ENCODE measurements at regions not wholly inside any gene's neighbourhood (a gene's known extent, or its start where the extent isn't known, plus 50 kb on each side); places are given as distances from the start of the nearest gene placed in this dataset.
"Not testable (repeated sequence)": the region's sequence is repeated elsewhere in the genome, so short reads cannot be mapped to it uniquely, and the experiment has no call there.

GRCh38 chr2:120638450-120638849 lies 97.2 kb upstream of the GLI2 start:
- no peak for DNase-seq

GRCh38 chr2:120641366-120641771 lies 94.3 kb upstream of the GLI2 start:
- no peak for DNase-seq

GRCh38 chr2:120642646-120643045 lies 93.0 kb upstream of the GLI2 start:
- no peak for DNase-seq

GRCh38 chr2:120646994-120647393 lies 88.7 kb upstream of the GLI2 start:
- DNase-seq: no peak

- DNase-seq: no peak
Measured at GRCh38 chr2:120647487-120647886, 88.2 kb upstream of the GLI2 start.

- DNase-seq: not testable (repeated sequence)
Measured at GRCh38 chr2:120649381-120649780, 86.3 kb upstream of the GLI2 start.

GRCh38 chr2:120650022-120650644 lies 85.5 kb upstream of the GLI2 start:
- no peak for DNase-seq

- DNase-seq: no peak
Measured at GRCh38 chr2:120651818-120652217, 83.8 kb upstream of the GLI2 start.

GRCh38 chr2:120653046-120653445 lies 82.6 kb upstream of the GLI2 start:
- DNase-seq: no peak

- DNase-seq: no peak
Measured at GRCh38 chr2:120653871-120654270, 81.8 kb upstream of the GLI2 start.

GRCh38 chr2:120654381-120655134 lies 81.1 kb upstream of the GLI2 start:
- no peak for DNase-seq

- DNase-seq: no peak
Measured at GRCh38 chr2:120656273-120656950, 79.3 kb upstream of the GLI2 start.

- DNase-seq: no peak
Measured at GRCh38 chr2:120658042-120658769, 77.5 kb upstream of the GLI2 start.

GRCh38 chr2:120658770-120659158 lies 76.9 kb upstream of the GLI2 start:
- DNase-seq: no peak

GRCh38 chr2:120659275-120659977 lies 76.2 kb upstream of the GLI2 start:
- no peak for DNase-seq

GRCh38 chr2:120660056-120660694 lies 75.5 kb upstream of the GLI2 start:
- DNase-seq: no peak

GRCh38 chr2:120660771-120661459 lies 74.8 kb upstream of the GLI2 start:
- no peak for DNase-seq

GRCh38 chr2:120661551-120661950 lies 74.1 kb upstream of the GLI2 start:
- no peak for DNase-seq

GRCh38 chr2:120662046-120662445 lies 73.6 kb upstream of the GLI2 start:
- no peak for DNase-seq

- no peak for DNase-seq
Measured at GRCh38 chr2:120662746-120663145, 72.9 kb upstream of the GLI2 start.

GRCh38 chr2:120666433-120666832 lies 69.2 kb upstream of the GLI2 start:
- no peak for DNase-seq

- DNase-seq: no peak
Measured at GRCh38 chr2:120667981-120668380, 67.7 kb upstream of the GLI2 start.
